OCI-LY7 (cell line): ENCODE measurements at regions not wholly inside any gene's neighbourhood (a gene's known extent, or its start where the extent isn't known, plus 50 kb on each side); places are given as distances from the start of the nearest gene placed in this dataset.

Experiments
- BruUV-seq: library from RNA; stranded (reverse); fragments of 400-500 nt; replicated peaks from 2 replicates; lab custom pipeline; 2021; lab: Mats Ljungman, UMichigan
- CTCF ChIA-PET: fragments of 300-600 bp; sonication (Branson Sonifier 250); formaldehyde crosslinking; loops from one replicate; lab custom pipeline; 2022; ENCODE audit warnings: antibody characterized with exemption; ENCODE audit not compliant: unreplicated experiment; lab: Charles Lee
- POLR2A ChIA-PET: fragments of 300-600 bp; sonication (Branson Sonifier 250); formaldehyde crosslinking; loops from one replicate; lab custom pipeline; 2022; ENCODE audit warnings: antibody characterized with exemption; lab: Charles Lee
- DNase-seq: peaks from one replicate; pipeline ENCODE4 v3.0.0-alpha.2; 2015; ENCODE audit warnings: low spot score
- H2AFZ ChIP-seq: fragments of 200-600 bp; sonication (generic), shearing (Covaris generic); 2 replicates; pipeline ENCODE4 v1.6.1; 2014; ENCODE audit warnings: mild to moderate bottlenecking, antibody characterized with exemption, low read length, moderate library complexity
- H3K27ac ChIP-seq: fragments of 200-600 bp; sonication (generic); 2 replicates; pipeline ENCODE4 v1.5.1; 2014; ENCODE audit warnings: mixed run types, low read depth, mild to moderate bottlenecking, moderate library complexity, low read length, inconsistent platforms; ENCODE audit not compliant: poor library complexity, severe bottlenecking
- H3K36me3 ChIP-seq: fragments of 200-600 bp; sonication (generic); 2 replicates; pipeline ENCODE4 v1.6.1; 2014; ENCODE audit warnings: mild to moderate bottlenecking, antibody characterized with exemption, low read length, moderate library complexity, mixed read lengths; ENCODE audit not compliant: insufficient read depth
- H3K4me1 ChIP-seq: fragments of 200-600 bp; sonication (generic); 2 replicates; pipeline ENCODE4 v1.5.1; 2014; ENCODE audit warnings: mild to moderate bottlenecking, low read length; ENCODE audit not compliant: insufficient read depth, poor library complexity, severe bottlenecking
- H3K4me2 ChIP-seq: fragments of 200-600 bp; sonication (generic); 2 replicates; pipeline ENCODE4 v1.6.1; 2014; ENCODE audit warnings: mild to moderate bottlenecking, low read length
- H3K4me3 ChIP-seq: fragments of 200-600 bp; sonication (generic); 2 replicates; pipeline ENCODE4 v1.5.1; 2014; ENCODE audit warnings: mild to moderate bottlenecking, low read depth, low read length; ENCODE audit not compliant: poor library complexity, severe bottlenecking
- H3K79me2 ChIP-seq: fragments of 200-600 bp; sonication (generic); 2 replicates; pipeline ENCODE4 v1.6.1; 2016; ENCODE audit warnings: low read depth, mild to moderate bottlenecking, low read length, moderate library complexity, mixed read lengths; ENCODE audit not compliant: insufficient read depth
- H3K9me2 ChIP-seq: fragments of 200-600 bp; sonication (generic); 2 replicates; pipeline ENCODE4 v1.6.1; 2016; ENCODE audit warnings: mild to moderate bottlenecking, low read length, mixed read lengths; ENCODE audit not compliant: insufficient read depth
- H3K9me3 ChIP-seq: fragments of 200-600 bp; sonication (generic); 2 replicates; pipeline ENCODE4 v1.6.1; 2014; ENCODE audit warnings: mild to moderate bottlenecking, mixed run types, low read length, mixed read lengths
- H4K20me1 ChIP-seq: fragments of 200-600 bp; sonication (generic); 2 replicates; pipeline ENCODE4 v1.6.1; 2014; ENCODE audit warnings: mild to moderate bottlenecking, antibody characterized with exemption, low read length, moderate library complexity, mixed read lengths; ENCODE audit not compliant: insufficient read depth
- CTCF ChIP-seq: fragments of 200-600 bp; sonication (generic); conservative IDR thresholded peaks from 2 replicates; pipeline ENCODE4 v1.5.1; 2014; ENCODE audit warnings: mild to moderate bottlenecking, antibody characterized with exemption, low read length, moderate library complexity, mixed read lengths
- EZH2phosphoT487 ChIP-seq: fragments of 200-600 bp; sonication (generic); IDR thresholded peaks from 2 replicates; pipeline ENCODE4 v1.6.1; 2018; ENCODE audit warnings: low read depth, borderline replicate concordance, mild to moderate bottlenecking, mixed run types, antibody characterized with exemption, low read length, moderate library complexity, mixed read lengths
- intact Hi-C: fragments of 100-400 bp; cut with micrococcal nuclease; formaldehyde crosslinking; loops from one replicate; pipeline ENCODE4 v1.10.0; 2022; ENCODE audit not compliant: unreplicated experiment

GRCh38 chr5:129844764-129845163 is 59.5 kb upstream of the CHSY3 start:
- Histone ChIP-seq H4K20me1 (no peaks in the 10 kb centered on the region), H3K9me3 (no peaks in the 10 kb centered on the region), H2AFZ (no peak overlapping the region), H3K9me2 (no peaks in the 10 kb centered on the region), H3K79me2 (no peaks in the 10 kb centered on the region), H3K27ac (no peak overlapping the region), H3K4me3 (no peak overlapping the region), H3K4me1 (no peaks in the 10 kb centered on the region), H3K36me3 (no peaks in the 10 kb centered on the region), H3K4me2 (no peak overlapping the region)
- POLR2A ChIA-PET: interaction anchor here (0.6 kb wide), 1 partner anchor 72 kb away, joined by 5 read pairs; no protein-coding TSS in a partner anchor
- BruUV-seq: no TSS peak
- no peak for TF ChIP-seq EZH2phosphoT487
- TF ChIP-seq CTCF: no peak
- DNase-seq: no peak
- CTCF ChIA-PET: no interaction called here
- intact Hi-C loops: no loop called here

GRCh38 chr5:129852747-129853352 is 51.4 kb upstream of the CHSY3 start:
- ChIA-PET CTCF (interaction anchor here (0.9 kb wide), 1 partner anchor 23 kb away, joined by 3 read pairs; no protein-coding TSS in a partner anchor), POLR2A (no interaction called here)
- no TSS peak for BruUV-seq
- H3K79me2 ChIP-seq: no peaks in the 10 kb centered on the region
- no peak overlapping the region for H3K4me3 ChIP-seq
- no peaks in the 10 kb centered on the region for H3K4me1 ChIP-seq
- no peaks in the 10 kb centered on the region for H3K9me2 ChIP-seq
- no peak overlapping the region for H3K27ac ChIP-seq
- H4K20me1 ChIP-seq: no peaks in the 10 kb centered on the region
- TF ChIP-seq CTCF (peak; percentile 98), EZH2phosphoT487 (no peak)
- H3K4me2 ChIP-seq: no peak overlapping the region
- DNase-seq: peak; percentile 57
- no peaks in the 10 kb centered on the region for H3K9me3 ChIP-seq
- no peaks in the 10 kb centered on the region for H3K36me3 ChIP-seq
- intact Hi-C loops: loop anchor here (1.0 kb wide), 1 partner anchor 82 kb away; no protein-coding TSS in a partner anchor
- H2AFZ ChIP-seq: no peak overlapping the region

GRCh38 chr5:129853588-129853987 is 50.7 kb upstream of the CHSY3 start:
- H3K36me3 ChIP-seq: no peaks in the 10 kb centered on the region
- no peak overlapping the region for H3K4me2 ChIP-seq
- POLR2A ChIA-PET: interaction anchor here (1.0 kb wide), 1 partner anchor 21 kb away, joined by 4 read pairs; no protein-coding TSS in a partner anchor
- H3K4me1 ChIP-seq: no peaks in the 10 kb centered on the region
- H3K4me3 ChIP-seq: no peak overlapping the region
- no peak overlapping the region for H2AFZ ChIP-seq
- DNase-seq: no peak
- no peaks in the 10 kb centered on the region for H3K79me2 ChIP-seq
- no peaks in the 10 kb centered on the region for H3K9me2 ChIP-seq
- TF ChIP-seq CTCF (no peak), EZH2phosphoT487 (no peak)
- no TSS peak for BruUV-seq
- H3K27ac ChIP-seq: no peak overlapping the region
- CTCF ChIA-PET: no interaction called here
- intact Hi-C loops: no loop called here
- no peaks in the 10 kb centered on the region for H4K20me1 ChIP-seq
- H3K9me3 ChIP-seq: no peaks in the 10 kb centered on the region
